ENCODE measurements at regions not wholly inside any gene's neighbourhood (a gene's known extent, or its start where the extent isn't known, plus 50 kb on each side); places are given as distances from the start of the nearest gene placed in this dataset.

DNA sequence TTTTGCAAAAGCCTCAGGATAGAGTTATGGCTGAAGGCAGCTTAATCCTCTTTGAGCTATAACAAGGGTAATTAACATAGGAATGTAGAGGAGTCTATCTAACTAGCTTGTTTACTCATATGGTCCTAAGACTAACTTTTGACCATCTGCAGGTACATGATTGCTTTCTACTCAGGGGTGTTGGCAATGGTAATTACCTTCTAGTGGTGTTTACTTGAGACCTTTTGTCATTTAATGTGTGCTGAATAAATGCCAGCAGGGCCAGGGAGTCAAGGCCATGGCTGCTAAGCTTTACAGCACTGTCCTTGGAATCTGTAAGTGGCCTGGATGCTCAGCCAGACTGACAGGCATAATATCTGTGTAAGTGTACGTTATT, 1325.0 kb downstream of the XPNPEP1 start:
- no peak overlapping the region for H2BK20ac ChIP-seq (ENCODE audit: low read length)
- H3K79me2 ChIP-seq (ENCODE audit: control insufficient read depth in 1 of 2, insufficient read depth in 2 of 2, low read length in 2 of 2) = no peaks in the 10 kb centered on the region
- H2BK12ac ChIP-seq (ENCODE audit: low read depth, low read length) = no peak overlapping the region; the same call in 1 of the 2 replicates
- peak; percentile 82 for FAIRE-seq
- H3K4me1 ChIP-seq (replicated peaks in 1 of 4; ENCODE audit: control insufficient read depth in 3 of 4, insufficient read depth in 4 of 4, low read length in 3 of 4) = peaks cover 0 to 6% (median 4%) of the 10 kb centered on the region in 4 experiments; a peak in 3 of 7 replicates
- H3K79me1 ChIP-seq (ENCODE audit: low read depth, low read length) = no peaks in the 10 kb centered on the region
- DNase-seq (ENCODE audit: low read depth in 1 of 2, low spot score in 2 of 2) = peak; percentile 31 to 44
- CTCF ChIA-PET (ENCODE audit: partially characterized antibody) = interaction anchor here (0.9 to 1.4 kb wide), 3 partner anchors 11 to 48 kb away, joined by 3 read pairs; no protein-coding TSS in a partner anchor
- no peak overlapping the region for H3K23ac ChIP-seq (ENCODE audit: insufficient read length)
- H3K4ac ChIP-seq (replicated peaks; ENCODE audit: insufficient read length, low read depth, low read length) = no peak overlapping the region
- no peak overlapping the region for H3K18ac ChIP-seq (ENCODE audit: extremely low read depth, low read length)
- peaks cover 36 to 79% (median 63%) of the 10 kb centered on the region in 4 experiments for H3K27me3 ChIP-seq (replicated peaks in 1 of 4; ENCODE audit: control insufficient read depth in 3 of 4, extremely low read depth in 1 of 4, insufficient read depth in 3 of 4, low read length in 3 of 4)
- H3K23me2 ChIP-seq (ENCODE audit: low read depth, low read length) = no peaks in the 10 kb centered on the region
- H3K27ac ChIP-seq (ENCODE audit: low read depth, low read length) = no peak overlapping the region
- no peak overlapping the region for H3K14ac ChIP-seq (ENCODE audit: insufficient read length)
- 31% methylated on average over 1 of the region's 1 CpG; no CpG with 5 or more reads in 1 of the 2 experiments for WGBS, 2 experiments (ENCODE audit: extremely low coverage in 1 of 2, insufficient coverage in 1 of 2, insufficient read length in 1 of 2, insufficient replicate concordance in 2 of 2, low coverage in 1 of 2, low lambda C conversion rate in 2 of 2, missing lambda C conversion rate in 1 of 2)
- peak overlapping the region; percentile 34 to 62; a peak in 3 of 4 replicates for H3K4me2 ChIP-seq (ENCODE audit: insufficient read depth in 1 of 2, low read depth in 2 of 2, low read length in 2 of 2)
- no peak overlapping the region for H4K8ac ChIP-seq (ENCODE audit: extremely low read depth, insufficient read depth, low read length)
- H2AFZ ChIP-seq (ENCODE audit: low read length) = no peak overlapping the region
- no peak overlapping the region for H2BK120ac ChIP-seq (replicated peaks; ENCODE audit: low read depth, low read length)
- H4K91ac ChIP-seq (replicated peaks; ENCODE audit: insufficient read length, low read length) = no peak overlapping the region
- H3K56ac ChIP-seq (replicated peaks; ENCODE audit: insufficient read length, low read depth, low read length) = no peak overlapping the region
- peaks cover 0 to 4% of the 10 kb centered on the region in 2 experiments for H4K20me1 ChIP-seq (replicated peaks in 1 of 2; ENCODE audit: control insufficient read depth in 1 of 2, insufficient read depth in 2 of 2, low read length in 2 of 2)
- no peaks in the 10 kb centered on the region for H3K36me3 ChIP-seq (ENCODE audit: control insufficient read depth in 2 of 4, insufficient read depth in 4 of 4, low read length in 3 of 4)
- no peaks in the 10 kb centered on the region for H3K9me3 ChIP-seq (ENCODE audit: insufficient read depth in 2 of 2, low read depth in 1 of 2, low read length in 1 of 2)
- 0 out of 2 replicates have a peak overlapping the region, but pooled peaks have one; percentile 15 for H2AK5ac ChIP-seq (ENCODE audit: low read depth, low read length)
- peak overlapping the region in 1 of 4 experiments; percentile 23; a peak in 1 of 8 replicates for H3K4me3 ChIP-seq (ENCODE audit: extremely low read depth in 1 of 4, insufficient read depth in 2 of 4, low read depth in 3 of 4, low read length in 4 of 4)
- no peak overlapping the region for H2BK5ac ChIP-seq (ENCODE audit: low read depth, low read length)
- POLR2A ChIA-PET (ENCODE audit: partially characterized antibody) = no interaction called here
- H3K9ac ChIP-seq (replicated peaks in 1 of 4; ENCODE audit: extremely low read depth in 1 of 4, low read depth in 3 of 4, low read length in 3 of 4) = no peak overlapping the region
- no peak overlapping the region for H4K5ac ChIP-seq (ENCODE audit: insufficient read length, low read depth, low read length)
- no peak overlapping the region for H2BK15ac ChIP-seq (ENCODE audit: low read length)
- TF ChIP-seq YY1 (IDR thresholded peaks at IDR 0.05; ENCODE audit: low read depth, low read length) (no peak), SP4 (IDR thresholded peaks at IDR 0.05; ENCODE audit: low read length) (no peak), NANOG (IDR thresholded peaks at IDR 0.05; ENCODE audit: insufficient read depth, low read depth, low read length, poor library complexity, severe bottlenecking) (peak; percentile 90), TEAD4 (IDR thresholded peaks at IDR 0.05; ENCODE audit: low read depth, low read length) (peak; percentile 72), CREB1 (IDR thresholded peaks at IDR 0.05) (no peak), BCL11A (IDR thresholded peaks at IDR 0.05; ENCODE audit: low read depth in 2 of 2, low read length in 2 of 2) (peak in 1 of 2 experiments; percentile 59), CHD2 (IDR thresholded peaks at IDR 0.05; ENCODE audit: low read length) (no peak)
